Breast epithelium (tissue), 4 donors: ENCODE measurements at regions not wholly inside any gene's neighbourhood (a gene's known extent, or its start where the extent isn't known, plus 50 kb on each side); places are given as distances from the start of the nearest gene placed in this dataset.
"Not testable (repeated sequence)": the region's sequence is repeated elsewhere in the genome, so short reads cannot be mapped to it uniquely, and the experiment has no call there.

Experiments used
- DNase-seq, 2 donors: peaks; one replicate each; pipeline ENCODE4 v3.0.0-alpha.2; 2019; ENCODE audit warnings: low spot score in 2 of 2
- H3K27ac ChIP-seq, 2 donors: fragments of 200-600 bp; sonication (generic) in 1 of 2; one replicate each; pipeline ENCODE4 v1.5.1; 2016 to 2019; ENCODE audit warnings: mild to moderate bottlenecking in 1 of 2
- H3K27me3 ChIP-seq, 2 donors: fragments of 200-600 bp; sonication (generic) in 1 of 2; one replicate each; pipeline versions ENCODE4 v1.5.1 to v1.6.0; 2017 to 2019; ENCODE audit warnings: control low read depth in 1 of 2, mild to moderate bottlenecking in 1 of 2
- H3K36me3 ChIP-seq: fragments of 200-600 bp; one replicate; pipeline ENCODE4 v1.5.1; 2019
- H3K4me1 ChIP-seq, 2 donors: fragments of 200-600 bp; sonication (generic); one replicate each; pipeline ENCODE4 v1.5.1; 2016 to 2019; ENCODE audit warnings: control low read depth in 1 of 2
- H3K4me3 ChIP-seq, 3 donors: fragments of 200-600 bp; sonication (generic); 1 replicate in 2 of 3; 2 replicates in 1 of 3; pipeline ENCODE4 v1.5.1; 2016 to 2019; ENCODE audit warnings: mild to moderate bottlenecking in 3 of 3, moderate library complexity in 2 of 3
- H3K9me3 ChIP-seq, 2 donors: fragments of 200-600 bp; sonication (generic) in 1 of 2; one replicate each; pipeline ENCODE4 v1.5.1; 2016 to 2019; ENCODE audit warnings: control low read depth in 1 of 2
- intact Hi-C: fragments of 100-400 bp; cut with DNase I; formaldehyde crosslinking; loops from one replicate; pipeline ENCODE4 v1.15.1; 2023; ENCODE audit warnings: low total_unique reads

DNA sequence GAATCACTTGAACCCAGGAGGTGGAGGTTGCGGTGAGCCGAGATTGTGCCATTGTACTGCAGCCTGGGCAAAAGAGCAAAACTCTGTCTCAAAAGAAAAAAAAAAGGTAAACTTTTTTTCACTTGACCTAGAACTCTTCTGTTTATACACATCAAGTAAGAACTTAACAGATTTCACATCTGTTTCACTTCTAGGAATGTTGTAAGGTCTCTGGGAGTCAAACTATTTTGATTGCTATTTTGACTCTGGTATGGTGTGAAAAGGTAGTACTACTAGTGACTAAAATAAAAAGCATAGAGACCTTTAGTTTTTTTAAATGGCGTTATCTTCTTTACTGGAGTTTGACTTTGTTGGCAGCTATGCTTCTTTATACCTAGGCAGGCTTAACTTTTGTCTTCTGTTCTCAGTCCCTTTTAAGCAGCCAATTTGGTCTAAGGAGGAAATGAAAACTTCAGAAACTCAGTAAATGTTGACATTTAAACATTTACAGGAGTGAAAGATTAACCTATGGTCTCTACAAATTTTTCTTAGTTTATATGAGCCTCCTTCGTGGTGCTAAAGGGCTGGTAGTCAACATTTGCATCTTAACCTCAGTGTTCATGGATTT lies 84.7 kb downstream of the METTL2B start:
- H3K27ac ChIP-seq, DNase-seq, H3K4me3 ChIP-seq, intact Hi-C loops, H3K36me3 ChIP-seq, H3K4me1 ChIP-seq, H3K9me3 ChIP-seq, H3K27me3 ChIP-seq: not testable (repeated sequence)

DNA sequence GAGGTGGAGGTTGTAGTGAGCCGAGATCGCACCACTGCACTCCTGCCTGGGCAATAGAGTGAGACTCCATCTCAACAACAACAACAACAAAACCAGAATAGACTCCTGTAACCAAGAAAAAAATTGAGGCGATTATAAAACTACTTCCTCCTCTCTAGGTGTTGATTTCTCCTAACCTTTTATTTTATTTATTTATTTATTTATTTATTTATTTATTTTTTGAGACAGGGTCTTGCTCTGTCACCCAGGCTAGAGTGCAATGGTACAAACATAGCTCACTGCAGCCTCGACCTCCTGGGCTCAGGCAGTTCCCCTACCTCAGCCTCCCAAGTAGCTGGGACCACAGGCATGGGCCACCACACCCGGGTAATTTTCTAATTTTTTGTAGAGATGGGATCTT lies 86.2 kb downstream of the METTL2B start:
- H3K36me3 ChIP-seq, H3K4me1 ChIP-seq, H3K27me3 ChIP-seq, H3K4me3 ChIP-seq, H3K9me3 ChIP-seq, H3K27ac ChIP-seq, intact Hi-C loops, DNase-seq: not testable (repeated sequence)

DNA sequence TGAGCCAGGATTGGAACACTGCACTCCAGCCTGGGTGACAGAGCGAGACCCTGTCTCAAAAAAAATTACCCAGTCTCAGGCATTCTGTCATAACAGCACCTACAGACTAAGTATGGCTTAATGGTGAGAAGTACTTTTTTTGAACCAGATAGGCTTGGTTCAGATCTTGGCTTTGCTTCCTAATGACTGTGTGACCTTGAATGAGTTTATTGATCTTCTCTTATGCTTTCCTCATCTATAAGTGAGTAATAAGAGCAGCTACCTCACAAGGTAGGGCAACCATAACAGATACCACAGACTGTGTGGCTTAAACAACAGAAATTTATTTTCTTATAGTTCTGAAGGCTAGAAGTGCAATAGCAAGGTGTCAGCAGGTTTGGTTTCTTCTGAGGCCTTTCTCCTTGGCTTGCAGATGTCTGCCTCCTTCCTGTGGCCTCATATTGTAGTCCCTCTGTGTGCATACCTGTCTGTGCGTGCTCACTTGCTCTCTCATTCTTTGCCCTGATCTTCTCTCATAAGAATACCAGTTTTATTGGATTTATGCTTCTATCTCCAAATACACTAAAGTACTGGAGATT lies 87.7 kb downstream of the METTL2B start:
- H3K27ac ChIP-seq, H3K36me3 ChIP-seq, DNase-seq, intact Hi-C loops, H3K9me3 ChIP-seq, H3K4me1 ChIP-seq, H3K27me3 ChIP-seq, H3K4me3 ChIP-seq: not testable (repeated sequence)

DNA sequence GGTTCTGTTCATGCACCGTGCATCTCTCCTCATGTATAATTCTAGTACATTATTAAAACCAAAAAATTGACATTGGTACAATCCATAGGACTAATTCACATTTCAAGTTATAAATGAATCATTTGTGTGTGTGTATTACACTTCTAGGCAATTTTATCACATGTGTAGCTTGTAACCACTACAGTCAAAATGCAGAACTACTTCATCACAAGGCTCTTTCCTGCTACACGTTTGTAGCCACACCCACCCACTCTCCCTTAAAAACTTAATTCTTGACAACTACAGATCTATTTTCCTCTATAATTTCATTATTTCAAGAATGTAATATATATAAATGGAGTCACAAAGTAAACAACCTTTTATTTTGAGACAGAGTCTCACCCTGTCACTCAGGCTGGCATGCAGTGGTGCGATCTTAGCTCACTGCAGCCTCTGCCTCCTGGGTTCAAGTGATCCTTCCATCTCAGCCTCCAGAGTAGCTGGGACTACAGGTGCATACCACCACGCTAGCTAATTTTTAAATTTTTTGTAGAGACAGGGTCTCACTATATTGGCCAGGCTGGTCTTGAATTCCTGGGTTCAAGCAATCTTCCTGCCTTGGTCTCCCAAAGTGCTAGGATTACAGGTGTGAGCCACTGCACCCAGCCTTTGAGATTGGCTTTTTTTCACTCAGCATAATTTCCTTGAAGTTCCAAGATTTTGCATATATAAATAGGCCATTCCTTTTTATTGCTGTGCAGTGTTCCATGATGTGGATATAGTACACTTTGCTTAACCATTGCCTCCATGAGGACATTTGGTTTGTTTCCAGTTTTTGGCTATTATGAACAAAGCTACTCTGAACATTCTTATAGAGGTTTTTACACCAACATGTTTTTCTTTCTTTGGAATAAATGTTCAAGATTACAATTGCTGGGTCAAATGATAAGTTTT lies 88.7 kb downstream of the METTL2B start:
- H3K27me3 ChIP-seq, H3K9me3 ChIP-seq, H3K4me3 ChIP-seq, H3K4me1 ChIP-seq, H3K36me3 ChIP-seq, DNase-seq, H3K27ac ChIP-seq, intact Hi-C loops: not testable (repeated sequence)

DNA sequence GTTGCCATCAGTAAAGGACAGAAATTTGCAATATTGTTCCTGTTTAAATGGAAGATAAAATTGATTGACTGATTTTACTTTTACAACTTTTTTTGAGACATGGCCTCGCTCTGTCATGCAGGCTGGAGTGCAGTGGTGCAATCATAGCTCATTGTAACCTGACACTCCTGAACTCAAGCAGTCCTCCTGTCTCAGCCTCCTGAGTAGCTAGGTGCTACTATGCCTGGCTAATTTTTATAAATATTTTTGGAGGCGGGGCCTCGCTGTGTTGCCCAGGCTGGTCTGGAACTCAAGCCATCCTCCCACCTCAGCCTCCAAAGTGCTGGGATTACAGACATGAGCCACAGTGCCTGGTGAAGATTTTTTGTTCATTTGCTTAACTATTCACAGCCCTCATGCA lies 96.8 kb upstream of the GARIN1A start:
- H3K27me3 ChIP-seq, H3K4me1 ChIP-seq, DNase-seq, H3K4me3 ChIP-seq, intact Hi-C loops, H3K9me3 ChIP-seq, H3K27ac ChIP-seq, H3K36me3 ChIP-seq: not testable (repeated sequence)

DNA sequence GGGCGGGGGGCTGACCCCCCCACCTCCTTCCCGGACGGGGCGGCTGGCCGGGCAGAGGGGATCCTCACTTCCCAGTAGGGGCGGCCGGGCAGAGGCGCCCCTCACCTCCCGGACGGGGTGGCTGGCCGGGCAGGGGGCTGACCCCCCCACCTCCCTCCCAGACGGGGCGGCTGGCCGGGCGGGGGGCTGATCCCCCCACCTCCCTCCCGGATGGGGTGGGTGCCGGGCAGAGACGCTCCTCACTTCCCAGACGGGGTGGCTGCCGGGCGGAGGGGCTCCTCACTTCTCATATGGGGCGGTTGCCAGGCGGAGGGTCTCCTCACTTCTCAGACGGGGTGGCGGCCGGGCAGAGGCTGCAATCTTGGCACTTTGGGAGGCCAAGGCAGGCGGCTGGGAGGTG lies 95.1 kb upstream of the GARIN1A start:
- H3K4me1 ChIP-seq, H3K9me3 ChIP-seq, H3K27me3 ChIP-seq, H3K36me3 ChIP-seq, H3K4me3 ChIP-seq, intact Hi-C loops, H3K27ac ChIP-seq, DNase-seq: not testable (repeated sequence)

DNA sequence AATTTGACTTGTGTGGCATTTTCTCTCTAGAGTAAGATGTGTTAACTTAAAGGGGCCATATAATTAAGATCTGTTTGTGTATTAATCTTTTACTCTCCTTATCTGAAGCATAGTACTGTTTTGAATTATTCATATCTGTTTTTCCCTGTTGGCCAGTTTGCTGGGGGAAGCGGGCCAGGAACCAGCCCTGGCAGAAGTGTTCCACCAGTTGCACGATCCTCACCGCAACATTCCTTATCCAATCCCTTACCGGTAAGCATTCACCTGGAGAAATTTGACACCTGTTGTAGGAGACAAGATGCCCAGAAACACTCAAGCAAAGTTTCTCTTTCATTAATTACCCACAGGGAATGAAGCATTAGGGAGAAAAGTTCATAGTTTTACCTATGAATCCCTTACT lies 92.2 kb upstream of the GARIN1A start:
- H3K27me3 ChIP-seq, result not testable (repeated sequence)

DNA sequence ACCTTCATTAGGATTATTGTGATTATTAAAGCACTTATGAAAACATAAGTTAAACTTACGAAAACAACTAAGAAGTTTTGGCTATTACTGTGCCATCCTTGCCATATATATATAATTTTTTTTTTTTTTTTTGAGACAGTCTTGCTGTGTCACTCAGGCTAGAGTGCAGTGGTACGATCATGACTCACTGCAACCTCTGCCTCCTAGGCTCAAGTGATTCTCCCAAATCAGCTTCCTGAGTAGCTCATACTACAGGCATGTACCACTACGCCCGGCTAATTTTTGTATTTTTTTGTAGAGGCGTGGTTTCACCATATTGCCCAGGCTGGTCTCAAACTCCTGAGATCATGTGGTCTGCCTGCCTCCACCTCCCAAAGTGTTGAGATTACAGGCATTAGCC lies 91.0 kb upstream of the GARIN1A start:
- intact Hi-C loops, H3K9me3 ChIP-seq, H3K27me3 ChIP-seq, H3K4me3 ChIP-seq, DNase-seq, H3K36me3 ChIP-seq, H3K27ac ChIP-seq, H3K4me1 ChIP-seq: not testable (repeated sequence)

More for the DNA sequence above, 92.2 kb upstream of the GARIN1A start:
- H3K4me1 ChIP-seq, H3K9me3 ChIP-seq, H3K4me3 ChIP-seq, intact Hi-C loops, DNase-seq, H3K36me3 ChIP-seq, H3K27ac ChIP-seq: not testable (repeated sequence)

DNA sequence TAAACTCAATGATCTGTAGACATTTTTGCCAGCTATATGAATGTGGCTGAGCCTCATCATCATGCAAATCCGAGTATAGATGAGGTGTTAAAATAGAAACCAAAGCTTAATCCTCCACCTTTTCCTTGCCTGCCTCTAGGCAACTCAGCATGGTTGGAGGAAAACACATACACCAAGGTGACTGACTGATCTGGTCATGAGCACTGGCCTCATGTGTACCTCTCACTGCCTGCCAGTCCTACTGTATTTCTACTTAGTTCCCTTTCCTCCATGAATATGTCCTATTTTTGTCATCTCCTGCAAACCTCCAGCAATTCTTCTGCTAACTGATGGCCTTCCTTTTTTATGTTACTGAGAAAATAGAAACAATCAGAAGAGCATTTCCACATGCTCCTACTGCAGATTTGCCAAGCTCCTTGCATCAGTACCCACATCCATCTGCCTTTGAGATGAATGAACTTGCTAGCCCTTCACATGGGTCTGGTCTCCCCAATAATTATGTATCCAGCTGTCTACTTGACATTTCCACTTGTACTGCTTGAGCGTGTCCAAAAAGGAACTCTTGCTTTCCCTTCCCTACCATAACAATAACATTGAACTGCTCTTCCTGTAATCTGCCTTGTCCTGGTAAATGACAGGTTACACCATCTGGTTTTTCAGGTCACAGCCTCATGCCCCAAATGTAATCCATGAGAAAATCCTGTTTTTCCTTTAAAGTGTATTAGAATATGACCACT lies 90.1 kb upstream of the GARIN1A start:
- H3K27me3 ChIP-seq, H3K9me3 ChIP-seq, DNase-seq, intact Hi-C loops, H3K36me3 ChIP-seq, H3K27ac ChIP-seq, H3K4me1 ChIP-seq, H3K4me3 ChIP-seq: not testable (repeated sequence)

DNA sequence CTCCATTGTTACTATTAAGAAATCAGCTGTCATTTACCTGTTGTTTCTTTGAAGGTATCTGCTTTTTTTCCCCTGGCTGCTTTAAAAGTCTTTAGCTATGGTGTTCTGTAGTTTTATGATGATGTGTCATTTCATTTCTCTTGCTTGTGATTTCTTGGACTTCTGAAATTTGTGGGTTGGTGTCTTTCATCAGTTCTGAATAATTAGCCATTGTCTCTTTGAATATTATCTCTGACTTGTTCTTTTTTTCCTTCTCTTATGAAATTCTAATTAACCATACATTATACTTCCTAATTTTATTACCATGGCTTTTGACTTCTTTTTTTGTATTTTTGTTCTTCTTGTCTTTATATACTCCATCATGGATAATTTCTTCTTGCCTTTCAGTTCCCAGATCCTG lies 85.4 kb upstream of the GARIN1A start:
- H3K9me3 ChIP-seq, DNase-seq, H3K4me1 ChIP-seq, H3K4me3 ChIP-seq, H3K36me3 ChIP-seq, intact Hi-C loops, H3K27me3 ChIP-seq, H3K27ac ChIP-seq: not testable (repeated sequence)
